Activated T-cell treated with anti-CD3 and anti-CD28 coated beads, Interleukin-2, amount 50 U/mL, for 4 hours (primary cell): ENCODE measurements at regions not wholly inside any gene's neighbourhood (a gene's known extent, or its start where the extent isn't known, plus 50 kb on each side); places are given as distances from the start of the nearest gene placed in this dataset.

Source experiments
- ATAC-seq, 2 donors: fragments of 200-7000 bp; cut with Tn5 transposase; one replicate each; pipeline ENCODE4 v1.10.0; 2021
- DNase-seq: peaks from one replicate; pipeline ENCODE4 v3.0.0-alpha.2; 2020
- H3K27me3 Mint-ChIP-seq: one replicate; pipeline ENCODE4 v1.8.0; 2021; ENCODE audit warnings: low read depth, mixed read lengths
- H3K36me3 Mint-ChIP-seq: one replicate; pipeline ENCODE4 v1.8.0; 2022; ENCODE audit warnings: mixed read lengths; ENCODE audit not compliant: insufficient read depth
- H3K4me1 Mint-ChIP-seq: one replicate; pipeline ENCODE4 v1.8.0; 2021; ENCODE audit warnings: low read depth, mixed read lengths
- H3K4me3 Mint-ChIP-seq: one replicate; pipeline ENCODE4 v1.8.0; 2021; ENCODE audit warnings: mild to moderate bottlenecking, moderate library complexity, mixed read lengths
- H3K9me3 Mint-ChIP-seq: one replicate; pipeline ENCODE4 v1.8.0; 2021; ENCODE audit warnings: mixed read lengths

DNA sequence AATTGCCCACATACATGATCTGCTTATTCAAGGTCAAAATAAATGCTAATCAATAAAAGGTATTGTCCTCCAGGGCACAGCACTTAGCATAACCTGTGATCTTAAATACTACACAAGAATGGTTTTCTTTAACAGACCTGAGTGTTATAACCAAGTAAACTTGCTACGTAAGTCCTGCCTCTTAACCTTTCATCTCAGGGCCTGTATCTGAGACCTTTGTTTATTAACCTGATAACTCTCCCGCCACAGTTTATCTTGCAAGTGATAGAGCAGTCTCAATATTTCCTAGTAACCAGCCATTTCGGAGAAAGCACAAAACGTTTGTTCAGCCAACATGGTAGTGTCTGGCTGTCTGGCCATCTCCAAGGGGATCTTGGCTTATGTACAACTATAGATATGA is 88.4 kb downstream of the DUSP6 start:
- ATAC-seq (no peak), DNase-seq (no peak)
- H3K4me3 Mint-ChIP-seq: no peak overlapping the region
- H3K36me3 Mint-ChIP-seq: no peaks in the 10 kb centered on the region
- H3K9me3 Mint-ChIP-seq: no peaks in the 10 kb centered on the region
- no peaks in the 10 kb centered on the region for H3K27me3 Mint-ChIP-seq
- peaks cover 4% of the 10 kb centered on the region for H3K4me1 Mint-ChIP-seq

DNA sequence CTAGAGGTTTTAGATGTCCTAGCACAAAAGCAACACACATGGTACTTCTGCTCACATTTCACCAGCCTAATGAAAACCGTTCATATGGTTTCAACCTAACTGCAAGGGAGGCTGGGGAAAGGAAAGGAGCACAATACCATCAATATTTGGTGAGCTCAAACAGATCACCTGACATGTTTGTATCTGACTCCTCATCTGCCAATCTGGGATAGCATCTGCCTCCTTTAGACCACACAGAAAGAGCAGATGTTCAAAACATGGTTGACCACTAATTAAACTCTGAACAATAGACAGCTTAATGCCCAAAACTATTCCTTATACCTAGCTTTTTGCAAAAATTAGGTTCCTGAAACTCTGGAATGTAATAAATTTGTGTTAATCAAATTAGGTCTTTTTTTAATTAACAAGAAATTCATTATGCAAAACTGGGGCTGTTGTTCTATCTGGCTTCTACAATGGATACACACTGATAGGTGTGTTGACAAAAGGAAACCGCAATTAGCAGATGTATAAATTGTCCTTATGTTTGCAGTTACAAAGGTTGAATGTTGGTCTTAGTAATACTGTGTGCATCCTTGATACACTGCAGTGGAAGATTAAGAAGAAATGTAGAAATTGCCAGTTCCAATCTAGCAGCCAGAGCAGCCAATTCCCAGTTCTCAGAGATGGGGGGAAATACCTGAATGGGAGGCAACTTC is 89.3 kb downstream of the DUSP6 start:
- no peaks in the 10 kb centered on the region for H3K36me3 Mint-ChIP-seq
- no peak overlapping the region for H3K4me3 Mint-ChIP-seq
- H3K4me1 Mint-ChIP-seq: peaks cover 4% of the 10 kb centered on the region
- H3K9me3 Mint-ChIP-seq: peaks cover 3% of the 10 kb centered on the region
- no peaks in the 10 kb centered on the region for H3K27me3 Mint-ChIP-seq
- ATAC-seq (no peak), DNase-seq (no peak)

DNA sequence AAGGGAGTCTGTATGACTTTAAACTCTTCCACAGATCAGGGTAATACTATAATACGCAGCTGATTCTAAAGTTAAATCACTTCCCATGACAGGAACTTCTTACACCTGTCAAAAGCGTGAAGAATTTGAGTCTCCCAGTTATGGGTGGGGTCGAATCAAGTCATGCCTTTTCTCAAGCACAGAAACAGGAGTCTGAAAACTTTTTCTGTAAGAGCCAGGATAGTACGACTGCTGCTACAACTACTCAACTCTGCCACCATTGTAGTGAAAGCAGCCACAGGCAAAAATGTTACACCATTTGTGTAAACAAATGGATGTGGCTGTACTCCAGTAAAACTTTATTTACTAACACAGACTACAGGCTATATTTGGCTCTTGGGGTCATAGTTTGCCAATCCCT is 90.3 kb downstream of the DUSP6 start:
- DNase-seq: no peak
- Mint-ChIP-seq H3K4me1 (peaks cover 4% of the 10 kb centered on the region), H3K27me3 (no peaks in the 10 kb centered on the region), H3K9me3 (peaks cover 4% of the 10 kb centered on the region), H3K36me3 (no peaks in the 10 kb centered on the region), H3K4me3 (no peak overlapping the region)
- no peak for ATAC-seq

DNA sequence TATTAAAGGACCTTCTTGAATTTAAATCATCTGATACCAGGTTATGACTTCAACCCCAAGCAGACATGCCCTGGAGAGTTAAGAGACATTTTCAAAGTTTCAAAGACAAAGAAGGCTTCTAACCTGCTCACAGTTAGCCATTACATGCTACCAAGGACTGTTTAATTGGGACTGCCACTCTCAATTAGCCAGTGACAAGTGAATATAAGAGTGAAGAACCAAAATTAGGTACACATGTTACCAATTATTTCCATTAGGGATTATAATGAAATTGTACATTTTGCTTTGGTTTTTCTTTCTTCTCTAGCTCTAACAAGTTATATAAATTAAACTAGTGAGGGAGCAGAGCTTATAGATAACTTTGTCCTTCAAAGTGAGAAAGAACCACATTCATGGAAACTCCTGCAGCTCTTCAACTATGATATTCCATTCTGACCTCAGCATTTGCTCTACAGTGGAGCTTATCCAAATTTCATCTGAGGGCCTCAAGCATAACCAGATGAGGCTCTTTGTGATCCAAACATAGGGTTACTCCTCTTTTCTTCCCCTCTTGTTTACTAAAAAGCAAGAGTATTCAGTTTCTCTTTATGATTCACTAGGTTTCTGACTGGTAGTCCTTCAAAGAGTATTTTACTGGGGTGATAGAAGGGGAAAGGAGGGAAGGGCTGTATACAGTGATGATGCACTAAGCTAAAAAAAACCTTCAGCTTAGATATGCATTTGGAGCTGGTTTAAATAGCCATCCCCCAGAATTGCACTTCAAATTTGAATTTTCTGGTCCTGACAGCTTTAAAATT is 91.3 kb downstream of the DUSP6 start:
- ATAC-seq: peak; percentile 86 to 92
- no peak overlapping the region for H3K4me3 Mint-ChIP-seq

DNA sequence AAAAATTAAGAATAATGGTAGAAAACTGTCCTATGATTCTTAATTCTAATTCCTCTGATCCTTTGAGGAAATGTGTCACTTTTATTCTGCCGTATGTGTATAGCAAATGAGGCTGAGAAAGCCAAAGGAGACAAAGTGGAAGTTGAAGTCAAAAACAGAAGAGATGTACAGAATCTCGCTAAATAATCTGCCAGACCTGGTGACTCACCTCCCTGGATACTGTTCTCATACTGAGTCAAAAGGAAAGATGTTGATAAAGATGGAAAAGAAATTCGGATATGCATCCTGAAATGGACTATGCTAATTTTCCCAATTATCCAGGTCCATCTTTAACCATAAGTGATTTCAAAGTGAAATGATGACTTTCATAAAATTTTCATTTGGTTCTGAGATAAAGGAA is 92.5 kb downstream of the DUSP6 start:
- Mint-ChIP-seq H3K9me3 (peaks cover 4% of the 10 kb centered on the region), H3K27me3 (no peaks in the 10 kb centered on the region), H3K4me1 (peaks cover 2% of the 10 kb centered on the region), H3K4me3 (no peak overlapping the region), H3K36me3 (no peaks in the 10 kb centered on the region)
- DNase-seq: no peak
- ATAC-seq: no peak

More for the DNA sequence above, 91.3 kb downstream of the DUSP6 start:
- DNase-seq: no peak
- Mint-ChIP-seq H3K4me1 (peaks cover 4% of the 10 kb centered on the region), H3K27me3 (no peaks in the 10 kb centered on the region), H3K9me3 (peaks cover 4% of the 10 kb centered on the region), H3K36me3 (no peaks in the 10 kb centered on the region)

DNA sequence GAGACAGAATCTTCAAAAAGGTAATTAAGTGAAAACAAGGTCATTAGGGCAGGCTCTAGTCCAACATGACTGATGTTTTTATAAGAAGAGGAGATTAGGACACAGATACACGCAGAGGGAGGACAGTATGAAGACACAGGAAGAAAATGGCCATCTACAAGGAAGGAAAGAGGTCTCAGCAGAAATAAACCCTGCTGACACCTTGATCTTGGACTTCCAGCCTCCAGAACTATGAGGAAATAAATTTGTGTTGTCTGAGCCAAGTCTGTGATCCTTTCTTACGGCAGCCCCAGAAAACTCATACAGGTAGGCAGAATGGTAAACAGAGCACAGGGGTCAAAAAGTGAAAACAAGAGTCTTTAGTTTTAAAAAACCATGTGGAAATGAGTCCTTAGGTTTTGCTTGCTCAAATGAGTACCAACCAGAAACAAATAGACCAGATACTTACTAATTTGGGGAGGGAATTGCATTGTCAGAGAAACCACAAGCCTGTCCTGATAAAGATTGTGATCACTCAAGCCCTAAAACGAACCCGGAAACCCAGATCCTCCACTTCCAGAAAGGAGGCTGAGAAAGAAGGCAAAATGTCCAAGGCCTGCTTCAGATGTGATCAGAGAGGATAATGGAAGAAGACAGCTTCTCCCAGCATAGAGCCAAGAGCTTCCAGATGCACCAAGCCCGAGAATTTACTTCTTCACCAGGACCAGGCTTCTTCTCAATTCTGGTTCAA is 93.9 kb downstream of the DUSP6 start:
- ATAC-seq (no peak), DNase-seq (no peak)
- Mint-ChIP-seq H3K4me1 (peaks cover 9% of the 10 kb centered on the region), H3K27me3 (no peaks in the 10 kb centered on the region), H3K9me3 (peaks cover 11% of the 10 kb centered on the region), H3K4me3 (no peak overlapping the region), H3K36me3 (no peaks in the 10 kb centered on the region)

DNA sequence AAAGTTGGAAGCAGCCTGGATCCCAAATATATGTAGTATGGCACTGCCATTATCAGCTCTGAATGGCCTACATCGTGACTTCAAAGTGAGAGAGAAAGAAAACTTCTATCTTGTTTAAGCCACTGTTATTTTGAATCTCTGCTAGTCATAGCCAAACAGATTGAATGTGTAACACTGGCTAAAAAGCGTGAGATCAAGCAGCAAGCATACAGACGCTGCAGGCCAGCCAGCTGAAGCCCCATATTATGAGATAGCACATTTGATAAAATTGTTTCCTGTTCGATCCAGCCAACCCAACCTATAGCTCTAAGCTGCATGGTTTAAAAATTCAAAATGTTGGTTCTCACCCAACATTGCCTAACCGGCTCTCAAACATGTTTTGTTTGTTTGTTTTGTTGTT is 95.0 kb downstream of the DUSP6 start:
- no peaks in the 10 kb centered on the region for H3K27me3 Mint-ChIP-seq
- H3K9me3 Mint-ChIP-seq: peaks cover 11% of the 10 kb centered on the region
- H3K4me1 Mint-ChIP-seq: peaks cover 17% of the 10 kb centered on the region
- no peak overlapping the region for H3K4me3 Mint-ChIP-seq
- no peaks in the 10 kb centered on the region for H3K36me3 Mint-ChIP-seq
- DNase-seq (no peak), ATAC-seq (no peak)

DNA sequence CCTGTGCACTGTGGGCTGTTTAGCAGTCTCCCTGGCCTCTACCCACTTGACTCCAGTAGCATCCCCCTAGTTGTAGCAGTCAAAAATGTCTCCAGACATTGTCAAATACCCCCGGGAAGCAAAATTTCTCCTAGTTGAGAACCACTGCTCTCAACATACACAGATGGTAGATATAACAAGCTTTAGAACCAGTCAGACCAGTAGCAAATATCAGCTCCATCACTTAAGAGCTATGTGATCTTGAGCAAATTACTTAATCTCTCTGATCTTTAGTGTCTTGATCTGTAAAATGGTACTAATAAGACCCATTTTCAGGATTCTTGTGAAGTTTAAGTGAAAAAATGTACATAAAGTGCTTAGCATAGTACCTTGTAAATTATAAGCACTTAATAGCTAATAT is 96.2 kb downstream of the DUSP6 start:
- DNase-seq (no peak), ATAC-seq (no peak)
- Mint-ChIP-seq H3K4me1 (peaks cover 28% of the 10 kb centered on the region), H3K27me3 (no peaks in the 10 kb centered on the region), H3K4me3 (no peak overlapping the region), H3K9me3 (peaks cover 11% of the 10 kb centered on the region), H3K36me3 (no peaks in the 10 kb centered on the region)

DNA sequence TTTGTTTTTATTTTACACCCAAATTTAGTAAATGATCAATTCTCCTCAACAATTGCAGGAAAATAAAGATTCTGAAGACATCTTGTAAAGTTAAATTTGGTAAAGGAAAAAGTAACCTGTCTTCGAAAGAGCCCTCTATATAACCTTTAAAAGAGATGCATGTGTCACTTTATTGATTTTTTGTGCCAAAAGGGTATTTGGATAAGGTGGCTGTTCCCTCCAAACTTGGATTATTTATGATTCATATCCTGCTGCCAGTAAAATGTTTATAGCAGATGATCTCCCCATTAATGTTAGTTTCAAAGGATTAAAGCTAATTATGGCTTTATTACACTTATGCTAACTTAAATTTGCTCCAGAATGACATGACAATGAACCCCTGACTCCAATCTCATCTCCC is 98.8 kb downstream of the DUSP6 start:
- H3K36me3 Mint-ChIP-seq: no peaks in the 10 kb centered on the region
- ATAC-seq: no peak
- no peak for DNase-seq
- no peaks in the 10 kb centered on the region for H3K27me3 Mint-ChIP-seq
- H3K9me3 Mint-ChIP-seq: peaks cover 11% of the 10 kb centered on the region
- peaks cover 39% of the 10 kb centered on the region for H3K4me1 Mint-ChIP-seq
- no peak overlapping the region for H3K4me3 Mint-ChIP-seq

DNA sequence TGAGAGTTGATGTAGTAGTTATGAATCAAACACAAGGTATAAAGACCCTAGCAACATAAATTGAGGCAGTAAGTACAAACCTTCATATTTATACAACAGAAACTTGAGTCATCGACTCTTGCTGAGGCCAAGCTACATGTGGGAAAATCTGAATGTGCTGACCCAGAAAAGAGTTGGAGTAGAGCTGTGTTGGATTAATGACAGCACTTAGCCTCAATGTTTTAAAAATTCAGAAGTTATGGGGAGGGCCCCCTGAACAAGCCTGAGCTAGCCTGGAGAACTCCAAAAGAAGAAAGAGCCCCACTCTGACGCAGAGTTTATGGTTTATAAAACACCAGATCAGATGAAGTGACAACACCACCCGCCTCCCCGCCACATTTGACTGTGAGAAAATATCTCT is 100.0 kb downstream of the DUSP6 start:
- no peak overlapping the region for H3K4me3 Mint-ChIP-seq

DNA sequence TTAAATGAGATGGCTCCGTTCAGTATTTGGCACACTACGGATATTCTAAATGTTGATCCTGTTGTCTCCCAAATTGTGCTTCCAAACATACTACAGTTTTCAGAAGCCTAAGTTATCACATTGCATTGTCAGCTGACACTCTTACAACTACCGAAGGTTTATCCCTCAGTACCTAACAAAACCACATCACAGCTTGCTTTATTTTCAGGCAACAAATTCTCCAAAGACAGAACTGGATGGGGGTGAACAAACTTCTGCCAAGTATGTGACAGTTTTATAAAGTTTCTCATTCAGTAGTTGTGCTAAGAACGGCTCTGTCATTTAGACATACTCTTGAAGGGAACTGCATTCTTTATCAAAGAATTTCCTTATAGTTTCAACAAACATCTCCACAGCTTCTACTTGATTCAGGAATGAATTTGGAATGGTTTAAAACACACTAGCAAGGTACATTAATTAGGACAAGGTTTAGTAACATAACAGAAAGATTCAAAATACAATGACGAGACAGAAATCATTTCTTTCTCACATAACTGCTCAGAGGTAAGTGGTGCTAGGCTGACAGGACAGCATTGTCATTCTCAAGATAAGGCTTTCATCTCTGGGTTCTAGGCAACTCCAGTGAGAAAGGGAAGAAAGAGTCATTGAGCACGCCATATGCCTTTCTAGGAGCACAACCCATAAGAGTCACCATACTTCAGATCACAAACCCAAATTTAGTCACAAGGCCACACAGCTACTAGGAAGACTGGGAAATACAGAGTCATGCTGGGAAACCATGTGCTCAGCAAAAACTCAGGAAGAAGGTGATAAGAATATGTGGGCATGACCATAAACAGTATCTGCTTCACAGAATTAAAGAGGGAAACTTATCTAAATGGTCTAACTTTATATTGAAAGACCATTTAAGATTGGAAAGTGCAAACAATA is 100.7 kb downstream of the DUSP6 start:
- peak; percentile 73 to 77 for ATAC-seq
- H3K36me3 Mint-ChIP-seq: no peaks in the 10 kb centered on the region

More for the DNA sequence above, 100.0 kb downstream of the DUSP6 start:
- H3K36me3 Mint-ChIP-seq: no peaks in the 10 kb centered on the region
- peak; percentile 71 to 74 for ATAC-seq
- no peaks in the 10 kb centered on the region for H3K27me3 Mint-ChIP-seq
- DNase-seq: no peak
- H3K9me3 Mint-ChIP-seq: peaks cover 7% of the 10 kb centered on the region
- H3K4me1 Mint-ChIP-seq: peaks cover 41% of the 10 kb centered on the region

DNA sequence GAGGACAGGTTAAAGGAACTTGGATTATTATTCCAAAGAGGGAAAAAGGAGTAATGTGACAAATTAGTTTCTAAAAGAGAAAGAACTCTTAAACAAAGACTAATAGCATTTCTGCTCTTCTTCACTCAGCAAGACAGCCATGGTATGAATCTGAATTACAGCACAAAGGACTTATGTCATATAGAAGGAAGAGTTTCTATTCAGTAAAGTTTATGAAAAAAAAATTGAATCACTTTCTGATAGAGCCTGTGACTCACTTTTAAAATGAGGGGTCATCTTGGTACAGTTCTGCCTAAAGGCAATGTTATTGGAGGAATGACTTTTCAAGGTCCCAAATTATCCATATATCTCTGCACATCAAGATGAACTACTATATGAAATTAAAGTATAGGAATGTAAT is 101.7 kb downstream of the DUSP6 start:
- H3K4me1 Mint-ChIP-seq: peaks cover 49% of the 10 kb centered on the region
- H3K9me3 Mint-ChIP-seq: peaks cover 7% of the 10 kb centered on the region
- DNase-seq: no peak
- peak in 1 of 2 donors; percentile 22 for ATAC-seq
- H3K36me3 Mint-ChIP-seq: no peaks in the 10 kb centered on the region
- H3K4me3 Mint-ChIP-seq: no peak overlapping the region
- H3K27me3 Mint-ChIP-seq: no peaks in the 10 kb centered on the region

More for the DNA sequence above, 100.7 kb downstream of the DUSP6 start:
- H3K4me1 Mint-ChIP-seq: peaks cover 41% of the 10 kb centered on the region
- no peak overlapping the region for H3K4me3 Mint-ChIP-seq
- peaks cover 7% of the 10 kb centered on the region for H3K9me3 Mint-ChIP-seq
- DNase-seq: no peak
- H3K27me3 Mint-ChIP-seq: no peaks in the 10 kb centered on the region

DNA sequence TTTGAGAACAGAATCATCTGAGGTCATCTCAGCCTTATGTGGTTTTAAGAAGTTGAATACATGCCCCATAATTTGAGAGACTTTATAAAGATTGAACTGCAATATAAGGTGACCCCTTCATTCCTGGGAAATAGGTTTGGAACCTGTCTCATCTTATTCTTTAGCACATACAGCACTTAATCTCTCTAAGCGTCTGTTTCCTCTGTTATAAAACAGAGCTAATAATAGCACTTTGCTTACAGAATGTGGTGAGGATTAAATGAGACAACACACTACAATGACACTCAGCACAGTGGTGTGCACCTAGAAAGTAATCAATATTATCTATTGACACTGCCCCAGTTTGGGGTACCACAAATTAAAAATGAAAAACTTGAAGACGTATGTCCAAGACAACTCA is 102.1 kb downstream of the DUSP6 start:
- Mint-ChIP-seq H3K36me3 (no peaks in the 10 kb centered on the region), H3K4me3 (no peak overlapping the region), H3K9me3 (peaks cover 7% of the 10 kb centered on the region), H3K4me1 (peaks cover 53% of the 10 kb centered on the region), H3K27me3 (no peaks in the 10 kb centered on the region)
- ATAC-seq (no peak), DNase-seq (no peak)

DNA sequence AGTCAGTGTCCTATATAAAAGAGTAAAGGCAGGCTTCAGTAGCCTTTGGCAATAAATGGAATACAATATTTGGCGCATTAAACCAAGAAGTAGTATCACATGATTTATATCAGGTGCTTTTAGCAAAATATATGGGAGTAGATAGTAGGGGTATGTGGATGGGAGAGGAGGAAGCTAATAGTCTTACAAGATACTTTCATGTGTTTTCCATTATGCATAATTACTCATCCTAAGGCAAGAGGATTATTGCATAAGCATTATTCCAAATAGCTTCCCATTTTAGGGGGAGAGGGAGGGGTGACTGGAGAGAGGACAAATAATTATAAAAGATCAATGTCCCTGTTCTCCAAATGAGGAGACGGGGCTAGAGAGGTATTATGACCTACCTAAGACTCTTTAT is 104.3 kb downstream of the DUSP6 start:
- ATAC-seq: no peak
- Mint-ChIP-seq H3K9me3 (no peaks in the 10 kb centered on the region), H3K36me3 (no peaks in the 10 kb centered on the region), H3K4me1 (peaks cover 66% of the 10 kb centered on the region), H3K27me3 (no peaks in the 10 kb centered on the region), H3K4me3 (no peak overlapping the region)
- no peak for DNase-seq
